Spleen (tissue), 11 donors: ENCODE measurements at regions not wholly inside any gene's neighbourhood (a gene's known extent, or its start where the extent isn't known, plus 50 kb on each side); places are given as distances from the start of the nearest gene placed in this dataset.

Source experiments
- DNase-seq: peaks from one replicate; pipeline ENCODE4 v3.0.0-alpha.2; 2020
- H3K27ac ChIP-seq, 8 donors: fragments of 200-600 bp; sonication (generic) in 7 of 8; 1 replicate in 4 of 8; 2 replicates in 4 of 8; pipeline versions ENCODE4 v1.5.0 to v1.8.0; 2016 to 2021; ENCODE audit warnings: inconsistent platforms in 4 of 8, mild to moderate bottlenecking in 4 of 8, moderate library complexity in 1 of 8
- H3K27me3 ChIP-seq, 7 donors: fragments of 200-600 bp; sonication (generic) in 6 of 7; replicated peaks in 1 of 7; 1 replicate in 4 of 7; 2 replicates in 3 of 7; pipeline versions ENCODE4 v1.5.0 to v1.8.0; 2016 to 2021; ENCODE audit warnings: inconsistent platforms in 3 of 7, mild to moderate bottlenecking in 1 of 7
- H3K36me3 ChIP-seq, 6 donors: fragments of 200-600 bp; sonication (generic) in 5 of 6; 1 replicate in 4 of 6; 2 replicates in 2 of 6; pipeline versions ENCODE4 v1.5.0 to v1.8.0; 2016 to 2021; ENCODE audit warnings: inconsistent platforms in 2 of 6
- H3K4me1 ChIP-seq, 6 donors: fragments of 200-600 bp; sonication (generic) in 5 of 6; 1 replicate in 3 of 6; 2 replicates in 3 of 6; pipeline versions ENCODE4 v1.5.0 to v1.8.0; 2016 to 2021; ENCODE audit warnings: inconsistent platforms in 3 of 6
- H3K4me3 ChIP-seq, 8 donors: fragments of 200-600 bp; sonication (generic) in 7 of 8; 1 replicate in 4 of 8; 2 replicates in 4 of 8; pipeline versions ENCODE4 v1.5.0 to v1.8.0; 2016 to 2021; ENCODE audit warnings: inconsistent platforms in 4 of 8, mild to moderate bottlenecking in 4 of 8, moderate library complexity in 2 of 8
- H3K9me3 ChIP-seq, 8 donors: fragments of 200-600 bp; sonication (generic) in 7 of 8; 1 replicate in 4 of 8; 2 replicates in 4 of 8; pipeline versions ENCODE4 v1.5.0 to v1.8.0; 2016 to 2021; ENCODE audit warnings: inconsistent platforms in 4 of 8
- CTCF ChIP-seq, 11 experiments: fragments of 200-600 bp in 7 of 11; fragments of 450-650 bp in 4 of 11; sonication (generic) in 4 of 11; IDR thresholded peaks in 8 of 11; conservative IDR thresholded peaks in 3 of 11; 1 replicate in 7 of 11; 2 replicates in 4 of 11; pipeline versions ENCODE4 v1.4.0 to v1.8.0; 2016 to 2021; ENCODE audit warnings: antibody characterized with exemption in 11 of 11, inconsistent platforms in 4 of 11, mild to moderate bottlenecking in 1 of 11
- POLR2A ChIP-seq, 3 donors: fragments of 450-650 bp; IDR thresholded peaks; one replicate each; pipeline ENCODE4 v1.5.1; 2017; ENCODE audit warnings: antibody characterized with exemption in 3 of 3, mild to moderate bottlenecking in 1 of 3
- POLR2AphosphoS5 ChIP-seq, 3 donors: sonication (generic); formaldehyde crosslinking; IDR thresholded peaks; one replicate each; pipeline ENCODE4 v1.5.1; 2017; ENCODE audit warnings: antibody characterized with exemption in 3 of 3
- WGBS, 5 donors: extraction: QIAGEN DNeasy Blood & Tissue Kit in 3 of 5; methylation state at CpG; one replicate each; pipeline versions ENCODE4 v1.1.5 to v1.1.7; 2013 to 2018; 5-methylcytosine and 5-hydroxymethylcytosine counted together
- intact Hi-C: fragments of 100-400 bp; cut with DNase I; formaldehyde crosslinking; loops from one replicate; pipeline ENCODE4 v1.15.0; 2023; ENCODE audit warnings: low total_unique reads
- donor health status: healthy with polysubstance abuse.
- donor health status: DM: no; HTN: no; CAD: no; lungs with moderate emphysema.
- donor health status: DM: no; HTN: no; CAD: no.
- donor health status: Bipolar disorder and iron deficiency.
- donor health status: healthy.
- donor health status: DM: no; HTN: no; CAD: no.
- donor health status: DM: yes; HTN: yes; CAD: no.

GRCh38 chr12:115452751-115453281, 768.8 kb upstream of the TBX3 start:
- Histone ChIP-seq H3K4me3 (no peak overlapping the region), H3K9me3 (peaks cover 0 to 8% (median 0%) of the 10 kb centered on the region in 8 donors), H3K4me1 (peaks cover 0 to 11% (median 2%) of the 10 kb centered on the region in 6 donors), H3K27ac (no peak overlapping the region), H3K27me3 (peaks cover 0 to 32% (median 0%) of the 10 kb centered on the region in 7 donors), H3K36me3 (no peaks in the 10 kb centered on the region)
- intact Hi-C loops = no loop called here
- TF ChIP-seq CTCF (IDR thresholded peaks at IDR 0.05 in 8 of 11, conservative IDR thresholded peaks at IDR 0.05 in 3 of 11) (no peak), POLR2A (IDR thresholded peaks at IDR 0.05) (no peak), POLR2AphosphoS5 (IDR thresholded peaks at IDR 0.05) (no peak)
- WGBS, 5 donors = 73 to 89% (median 81%) methylated on average over 10 of the region's 10 CpGs
- no peak for DNase-seq

GRCh38 chr12:115451780-115452736, 768.1 kb upstream of the TBX3 start:
- H3K4me3 ChIP-seq = peak overlapping the region in 3 of 8 donors; percentile 10 to 56 (median 29)
- H3K27me3 ChIP-seq = peaks cover 0 to 32% (median 0%) of the 10 kb centered on the region in 7 donors
- H3K9me3 ChIP-seq = peaks cover 0 to 5% (median 0%) of the 10 kb centered on the region in 8 donors
- intact Hi-C loops = no loop called here
- DNase-seq = no peak
- H3K4me1 ChIP-seq = peaks cover 0 to 11% (median 2%) of the 10 kb centered on the region in 6 donors
- H3K27ac ChIP-seq = no peak overlapping the region
- TF ChIP-seq POLR2A (IDR thresholded peaks at IDR 0.05) (no peak), CTCF (IDR thresholded peaks at IDR 0.05 in 8 of 11, conservative IDR thresholded peaks at IDR 0.05 in 3 of 11) (no peak), POLR2AphosphoS5 (IDR thresholded peaks at IDR 0.05) (peak in 1 of 3 donors; percentile 46)
- H3K36me3 ChIP-seq = no peaks in the 10 kb centered on the region
- 3 to 15% (median 4%) methylated on average over 36 to 83 of the region's 83 CpGs for WGBS, 5 donors

- H3K9me3 ChIP-seq = peaks cover 0 to 2% (median 0%) of the 10 kb centered on the region in 8 donors
- intact Hi-C loops = no loop called here
- TF ChIP-seq POLR2AphosphoS5 (IDR thresholded peaks at IDR 0.05) (no peak), CTCF (IDR thresholded peaks at IDR 0.05 in 8 of 11, conservative IDR thresholded peaks at IDR 0.05 in 3 of 11) (no peak), POLR2A (IDR thresholded peaks at IDR 0.05) (no peak)
- no peaks in the 10 kb centered on the region for H3K36me3 ChIP-seq
- H3K27me3 ChIP-seq = peaks cover 0 to 32% (median 0%) of the 10 kb centered on the region in 7 donors
- peak overlapping the region in 2 of 8 donors; percentile 17 to 56 for H3K4me3 ChIP-seq
- 43 to 63% (median 56%) methylated on average over 8 to 12 of the region's 12 CpGs for WGBS, 5 donors
- peaks cover 0 to 11% (median 2%) of the 10 kb centered on the region in 6 donors for H3K4me1 ChIP-seq
- DNase-seq = no peak
- no peak overlapping the region for H3K27ac ChIP-seq
These were observed 767.3 kb upstream of the TBX3 start for GRCh38 chr12:115451151-115451779.
